HG02840 (cell line): ENCODE measurements at regions not wholly inside any gene's neighbourhood (a gene's known extent, or its start where the extent isn't known, plus 50 kb on each side); places are given as distances from the start of the nearest gene placed in this dataset.

Experiments
- ATAC-seq: cut with Tn5 transposase; IDR thresholded peaks from one replicate; pipeline ENCODE4 v1.9.1; 2021; ENCODE audit warnings: mild to moderate bottlenecking, moderate library complexity, moderate number of reproducible peaks; ENCODE audit not compliant: unreplicated experiment, low FRiP score

DNA sequence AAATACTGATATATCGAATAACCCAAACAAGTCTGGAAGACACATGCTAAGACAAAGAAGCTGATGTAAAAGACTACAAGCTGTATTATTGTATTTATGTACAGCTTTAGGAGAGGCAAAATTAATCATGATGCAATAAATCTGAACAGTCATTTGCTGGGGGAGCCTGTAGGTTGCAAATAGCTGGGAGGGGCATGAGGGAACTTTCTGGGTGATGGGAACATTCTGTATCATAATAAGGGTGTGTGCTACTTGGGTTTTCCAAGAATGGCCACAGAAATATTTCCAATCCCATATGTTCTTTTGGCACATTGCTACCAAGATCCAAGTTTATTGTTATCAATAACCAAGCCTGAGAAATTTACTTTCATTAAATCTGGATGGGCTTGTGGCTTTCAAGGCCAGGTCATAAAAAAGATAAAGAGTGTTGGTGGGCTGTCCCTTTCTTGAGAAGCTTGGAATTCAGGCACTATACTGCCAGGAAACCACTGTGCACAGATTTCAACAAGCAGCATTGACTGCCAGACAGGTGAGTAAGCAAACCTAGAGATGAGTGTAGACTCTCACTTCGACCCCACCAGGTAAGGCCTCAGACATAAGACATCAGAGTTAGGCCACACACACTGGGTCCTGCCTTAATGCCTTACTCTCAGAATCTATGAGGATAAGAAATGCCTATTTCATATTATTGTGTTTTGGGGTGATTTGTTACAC is 629.7 kb upstream of the FZD8 start:
- no peak for ATAC-seq

DNA sequence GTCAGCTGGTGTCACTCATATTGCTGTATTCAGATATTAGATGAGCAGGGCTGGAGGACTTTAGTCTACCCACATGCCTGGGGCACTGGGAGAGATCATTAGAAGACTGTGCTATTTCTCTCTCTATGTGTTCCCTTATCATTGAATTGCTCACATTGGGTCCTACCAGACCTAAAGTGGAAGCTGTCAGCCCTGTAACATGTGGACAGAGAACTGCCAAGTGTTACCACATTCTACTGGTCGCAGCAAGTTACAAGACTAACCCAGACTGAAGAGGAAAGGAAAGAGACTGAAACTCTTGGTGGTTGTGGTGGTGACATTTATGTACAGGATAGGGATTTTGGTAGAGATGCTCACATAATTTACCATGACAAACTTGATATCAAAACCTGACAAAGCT is 627.1 kb upstream of the FZD8 start:
- ATAC-seq, result no peak

DNA sequence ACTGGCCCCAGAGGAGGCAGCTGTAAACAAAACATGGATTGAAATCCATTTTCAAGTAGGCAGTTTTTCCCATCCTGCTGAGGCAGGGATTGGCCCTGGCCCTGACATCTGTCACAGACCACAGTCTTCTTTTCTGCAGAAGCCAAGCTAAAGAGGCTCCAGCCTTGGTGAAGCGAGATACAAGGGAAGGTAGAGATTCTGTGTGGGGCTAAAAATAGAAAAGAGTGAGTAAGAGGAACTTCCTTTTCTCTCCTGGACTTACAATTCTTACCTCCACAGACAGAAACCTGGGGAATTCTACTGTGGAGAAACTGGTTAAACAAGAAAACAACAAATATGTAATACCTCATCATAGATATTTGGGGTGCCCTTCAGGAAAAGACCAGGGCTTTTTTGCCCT is 624.8 kb upstream of the FZD8 start:
- no peak for ATAC-seq

DNA sequence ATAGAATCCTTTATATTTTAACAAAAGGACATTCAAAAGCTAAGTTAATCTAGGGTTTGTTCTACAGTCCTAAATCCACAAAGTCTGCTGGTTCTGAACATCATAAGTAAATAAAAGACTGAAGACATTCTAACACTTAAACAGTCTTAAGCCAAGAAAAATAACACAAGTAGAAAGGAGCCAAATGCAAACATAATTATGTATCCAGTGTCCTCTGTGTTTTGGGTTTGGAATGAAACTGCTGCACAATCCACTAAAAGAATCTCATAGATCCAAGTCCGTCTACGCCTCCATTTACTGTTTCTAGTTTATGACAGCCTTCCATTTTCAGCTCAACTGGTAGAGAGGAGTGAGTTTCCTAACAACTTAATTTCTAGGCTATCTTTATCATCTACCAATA is 623.6 kb upstream of the FZD8 start:
- no peak for ATAC-seq

DNA sequence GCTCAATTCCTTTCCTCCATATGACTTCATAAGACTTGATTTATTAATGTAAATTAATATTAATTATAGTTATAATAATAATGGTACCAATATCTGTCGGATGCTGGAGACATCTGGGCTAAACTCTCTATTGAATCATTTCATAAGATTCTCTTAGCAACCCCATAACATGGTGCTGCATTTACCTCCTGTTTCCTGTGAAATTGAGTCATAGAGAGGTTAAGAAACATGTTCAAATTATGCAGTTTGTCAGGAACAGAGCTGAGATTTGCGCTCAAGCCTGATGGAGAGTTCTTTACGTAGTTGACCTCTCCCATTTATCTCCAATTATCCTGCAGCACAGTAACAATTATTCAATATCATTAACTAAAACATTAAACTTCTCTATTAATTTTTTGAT is 621.8 kb upstream of the FZD8 start:
- ATAC-seq, result no peak

DNA sequence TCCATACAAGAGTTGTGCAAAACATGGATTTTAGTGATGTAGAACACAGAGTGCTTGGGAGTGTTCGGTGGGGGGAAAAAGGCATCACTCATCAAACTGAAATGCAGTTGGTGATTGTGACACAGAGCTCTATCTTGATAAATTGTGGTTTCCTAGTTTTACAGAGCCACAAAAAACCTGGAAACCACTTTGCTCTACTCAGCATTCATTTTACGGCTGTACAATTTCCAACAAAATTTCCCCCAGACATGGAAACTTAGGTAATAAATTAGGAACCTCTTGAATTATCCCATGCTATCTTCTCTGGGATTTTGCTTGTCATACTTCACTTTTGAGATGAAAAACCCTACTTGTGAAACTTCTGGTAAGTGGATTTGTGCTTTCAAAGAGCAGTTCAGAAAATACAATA is 614.9 kb upstream of the FZD8 start:
- ATAC-seq, result no peak

DNA sequence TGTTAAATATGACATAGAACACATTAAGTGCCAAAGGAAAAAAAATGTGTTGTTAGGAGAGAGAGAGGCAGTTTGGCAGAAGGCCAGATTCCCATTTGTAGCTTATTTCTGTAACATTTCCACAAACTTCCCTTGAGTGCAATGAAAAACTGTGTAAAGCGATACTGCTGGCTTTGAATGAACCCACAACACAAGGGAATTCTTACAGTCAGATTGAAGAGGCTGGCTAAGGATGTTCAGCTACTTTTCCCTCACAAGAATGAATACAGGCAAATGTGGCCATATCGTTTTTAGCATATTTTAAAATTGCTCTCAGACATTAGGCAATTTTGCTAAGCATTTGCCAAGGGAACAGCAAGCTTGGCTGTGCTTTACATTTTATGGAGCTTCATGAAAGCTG is 614.1 kb upstream of the FZD8 start:
- no peak for ATAC-seq

DNA sequence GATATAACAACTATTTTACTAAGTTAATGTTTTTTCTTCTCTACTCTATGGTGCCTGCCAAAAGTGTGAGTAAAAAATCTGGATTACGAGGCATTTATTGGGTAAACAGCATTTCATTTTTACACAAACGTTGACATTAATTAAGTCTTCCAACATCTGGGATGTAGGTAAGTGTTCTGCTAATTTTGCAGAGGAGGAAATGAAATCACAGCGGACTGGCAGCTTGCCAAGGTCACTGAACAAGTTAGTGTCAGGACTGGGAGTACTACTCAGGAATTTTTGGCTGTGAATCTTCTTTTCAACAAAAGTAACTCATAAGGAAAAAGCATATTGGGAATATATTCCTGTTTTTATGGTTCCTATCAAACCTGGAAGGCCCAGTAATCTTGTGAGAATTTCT is 612.1 kb upstream of the FZD8 start:
- ATAC-seq, result no peak

DNA sequence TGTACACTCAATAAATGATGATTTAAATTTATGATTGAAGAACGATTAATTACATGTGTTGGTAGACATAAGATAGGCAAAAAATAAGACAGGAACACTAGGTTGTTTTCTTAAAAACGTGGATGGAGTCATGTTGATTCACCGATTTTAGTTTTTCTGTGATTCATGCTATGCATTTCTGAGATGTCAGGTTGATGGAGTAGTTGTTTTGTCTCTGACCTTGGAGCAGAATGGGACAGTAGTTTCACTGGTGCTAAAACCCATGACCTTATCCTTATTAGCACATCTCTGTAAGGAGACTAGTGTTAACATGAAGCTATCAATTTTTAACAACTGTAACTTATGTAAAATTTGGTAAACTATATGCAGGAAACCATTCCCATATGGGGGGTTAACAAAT is 611.6 kb upstream of the FZD8 start:
- ATAC-seq, result no peak

DNA sequence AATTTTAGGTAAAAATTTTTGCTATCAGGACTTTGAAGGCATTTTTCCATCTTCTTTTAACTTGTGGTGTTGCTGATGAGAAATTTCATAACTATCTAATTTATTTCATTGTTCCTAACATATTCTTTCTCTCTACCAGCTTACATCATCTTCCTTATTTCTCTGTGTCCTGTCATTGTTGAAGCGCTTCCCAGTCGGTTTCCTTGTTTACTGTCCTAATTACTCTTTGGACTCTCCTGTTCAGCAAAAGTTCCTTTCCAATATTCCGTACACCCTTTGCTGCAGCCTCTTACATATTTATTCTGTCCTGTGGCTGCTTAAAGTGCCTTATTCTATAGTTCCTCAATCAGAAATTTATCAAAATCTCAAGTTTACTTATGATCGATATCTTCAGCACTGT is 609.0 kb upstream of the FZD8 start:
- no peak for ATAC-seq

DNA sequence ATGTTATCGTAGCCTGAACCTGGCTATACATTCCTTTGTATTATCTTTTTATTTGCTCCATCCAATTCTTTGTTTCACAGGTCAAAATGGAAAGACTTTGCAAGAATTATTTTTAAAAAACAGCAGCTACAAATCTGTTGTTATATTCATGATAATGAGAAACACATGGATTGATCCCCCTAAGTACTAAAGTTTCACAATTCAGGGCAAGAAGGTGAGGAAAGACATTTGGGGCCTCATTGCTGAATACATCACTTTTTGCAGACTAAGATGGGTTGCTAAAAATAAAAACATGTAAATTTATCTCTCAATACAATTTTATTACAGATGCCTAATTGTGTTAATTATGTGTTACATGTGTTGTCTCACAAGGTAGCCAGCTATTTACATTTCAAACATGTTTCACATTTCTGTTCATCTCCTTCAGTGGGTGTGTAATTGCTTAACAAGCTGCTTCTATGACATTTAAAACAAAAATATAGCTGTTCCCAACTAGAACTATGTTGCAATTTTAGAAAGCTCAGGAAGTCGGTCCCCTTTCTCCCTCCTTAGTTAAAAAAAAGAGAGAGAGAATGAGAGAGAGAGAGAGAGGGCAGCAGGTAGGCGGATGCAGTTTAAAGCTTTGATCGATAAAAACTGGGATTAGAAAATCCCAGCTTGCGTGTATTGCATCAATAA is 606.3 kb upstream of the FZD8 start:
- no peak for ATAC-seq

DNA sequence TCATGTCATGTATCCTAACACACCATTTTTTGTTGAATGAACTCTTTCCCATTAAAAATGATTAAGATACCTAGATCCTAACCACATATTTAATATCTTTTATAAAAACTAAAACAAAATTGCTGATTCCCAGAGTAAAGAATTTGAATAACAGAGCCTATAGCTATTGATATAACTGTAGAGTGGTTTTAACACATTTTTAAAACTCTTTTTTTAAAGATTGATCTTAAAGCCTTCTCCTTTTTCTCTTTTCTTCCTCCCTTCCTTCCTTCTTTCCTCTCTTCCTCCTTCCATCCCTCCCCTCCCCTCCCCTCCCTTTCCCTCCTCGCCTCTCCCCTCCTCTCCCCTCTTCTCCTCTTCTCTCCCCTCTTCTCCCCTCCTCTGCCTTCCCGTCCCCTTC is 605.4 kb upstream of the FZD8 start:
- ATAC-seq, result no peak

DNA sequence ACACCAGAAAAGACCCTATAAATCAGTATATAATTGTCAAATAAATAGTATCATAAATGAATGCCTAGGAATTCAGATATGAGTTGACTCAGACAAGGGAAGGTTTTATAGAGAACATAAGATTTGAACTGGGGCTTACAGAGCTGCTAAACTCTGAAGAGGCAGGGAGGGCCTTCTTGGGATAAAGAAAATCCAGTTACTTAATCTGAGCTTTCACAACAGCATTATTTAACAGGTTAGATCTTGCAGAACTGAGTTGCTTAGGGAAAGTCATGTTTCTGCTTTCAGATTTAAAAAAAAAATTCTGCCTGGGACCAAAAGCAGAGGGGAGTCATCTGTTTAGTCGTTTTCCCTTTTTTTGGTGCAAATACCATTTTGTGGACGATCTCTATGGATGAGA is 594.8 kb upstream of the FZD8 start:
- no peak for ATAC-seq

DNA sequence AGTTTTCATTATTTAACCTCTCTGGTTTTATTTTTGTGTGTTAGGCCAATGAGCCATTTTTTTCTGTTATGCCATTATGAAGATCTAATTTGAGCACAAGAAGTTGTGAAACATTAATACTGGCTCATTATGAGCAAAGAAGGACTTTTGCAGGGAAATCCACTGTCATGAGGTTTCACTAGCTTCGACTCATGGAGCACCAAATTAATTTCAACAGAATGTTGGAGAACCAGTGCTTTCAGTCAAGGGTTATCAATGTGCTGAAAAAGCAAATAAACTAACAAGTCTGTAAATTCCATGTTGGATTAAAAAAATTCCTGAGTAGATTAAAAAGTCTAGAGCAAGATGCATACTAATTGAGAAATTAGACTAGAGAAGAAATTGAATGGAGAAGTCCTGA is 594.2 kb upstream of the FZD8 start:
- ATAC-seq, result no peak

DNA sequence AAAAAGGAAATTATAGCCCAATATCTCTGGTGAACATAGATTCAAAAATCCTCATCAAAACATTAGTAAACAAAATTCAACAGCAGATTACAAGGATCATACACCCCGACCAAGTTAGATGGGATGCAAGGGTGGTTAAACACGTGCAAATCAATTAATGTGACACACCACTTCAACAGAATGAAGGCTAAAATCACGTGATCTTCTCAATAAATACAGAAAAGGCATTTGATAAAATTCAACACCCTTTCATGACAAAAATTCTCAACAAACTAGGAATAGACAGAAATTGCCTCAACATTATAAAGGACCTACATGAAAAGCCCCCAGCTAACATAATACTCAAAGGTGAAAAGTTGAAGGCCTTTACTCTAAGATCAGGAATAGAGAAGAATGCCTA is 590.8 kb upstream of the FZD8 start:
- no peak for ATAC-seq

DNA sequence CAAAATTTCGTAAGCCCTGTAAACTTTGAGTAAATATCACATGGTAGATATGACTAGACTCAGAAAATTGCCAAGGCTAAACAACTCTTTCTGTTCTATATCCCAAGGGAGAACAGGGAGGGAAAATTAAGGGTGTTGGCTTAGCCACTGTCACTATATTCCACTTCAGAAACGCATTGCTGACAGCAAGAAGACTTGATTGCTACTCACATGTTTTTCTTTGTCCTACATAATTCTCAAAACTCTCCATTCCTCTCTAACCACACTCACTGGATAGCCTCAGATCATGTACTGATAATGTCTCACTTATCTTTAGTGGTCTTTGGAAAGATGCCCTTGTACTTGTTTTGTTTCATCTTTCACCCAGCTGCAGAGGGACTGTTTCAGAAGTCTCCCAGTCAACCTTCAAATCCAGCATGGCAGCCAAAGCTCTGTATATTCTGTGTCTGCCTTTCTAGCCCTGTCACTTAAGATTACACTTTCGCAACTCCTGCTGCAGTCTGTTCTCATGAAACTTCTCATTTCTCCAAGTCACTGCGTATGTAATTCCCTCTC is 582.4 kb upstream of the FZD8 start:
- no peak for ATAC-seq

DNA sequence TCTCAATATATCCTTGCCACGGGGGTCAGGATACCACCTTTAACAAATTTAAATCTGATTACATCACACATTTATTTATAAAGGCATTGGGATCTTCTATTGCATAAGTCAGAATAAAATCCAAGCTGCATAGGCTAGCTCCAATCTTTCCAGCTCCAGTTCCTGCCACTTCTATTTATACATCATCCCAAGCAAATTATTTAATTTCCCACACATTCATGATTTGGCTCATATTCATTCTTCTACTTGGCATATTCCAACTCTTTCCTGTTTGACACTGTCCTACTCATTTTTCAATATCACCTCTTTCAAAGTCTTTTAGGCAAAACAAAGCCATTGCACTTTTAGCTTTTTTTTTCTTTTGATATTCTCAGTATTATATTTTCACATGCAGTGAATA is 579.0 kb upstream of the FZD8 start:
- ATAC-seq, result no peak

DNA sequence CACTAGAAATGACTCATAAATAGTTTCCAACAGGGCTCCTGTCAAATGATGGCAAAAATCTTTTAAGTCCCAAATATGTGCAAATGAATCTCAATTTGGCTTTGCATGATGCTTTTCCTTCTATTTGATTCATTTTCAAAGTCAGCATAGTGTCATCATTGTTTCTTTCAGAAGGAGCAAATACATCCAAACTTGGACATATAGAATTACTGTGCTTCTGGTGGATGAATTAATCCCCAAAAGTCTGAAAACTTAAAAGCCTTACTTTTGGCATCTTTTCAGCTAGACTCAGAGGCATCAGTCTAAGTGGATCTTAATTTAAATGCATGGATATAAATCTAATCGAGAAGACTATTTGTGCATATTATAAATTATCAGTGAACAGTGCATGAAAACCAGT is 578.1 kb upstream of the FZD8 start:
- no peak for ATAC-seq

DNA sequence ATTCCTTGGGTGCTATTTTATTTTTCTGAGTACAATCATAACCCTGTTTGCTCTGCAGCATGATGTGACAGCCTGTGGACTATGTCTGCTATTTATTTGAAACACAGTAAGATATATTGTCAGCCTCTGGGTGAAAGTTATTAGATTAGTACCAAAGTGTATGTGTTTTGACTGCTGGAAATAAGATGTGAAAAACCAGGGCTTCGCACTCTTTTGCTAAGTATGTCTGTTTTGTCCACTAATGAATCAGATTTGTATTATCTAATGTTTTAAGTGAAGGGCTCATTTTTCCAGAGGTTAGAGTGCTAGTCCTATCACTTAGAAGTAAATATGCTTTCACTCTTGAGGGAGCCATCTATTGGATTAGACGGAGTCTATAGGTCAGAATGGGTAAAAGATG is 569.8 kb upstream of the FZD8 start:
- ATAC-seq, result no peak

DNA sequence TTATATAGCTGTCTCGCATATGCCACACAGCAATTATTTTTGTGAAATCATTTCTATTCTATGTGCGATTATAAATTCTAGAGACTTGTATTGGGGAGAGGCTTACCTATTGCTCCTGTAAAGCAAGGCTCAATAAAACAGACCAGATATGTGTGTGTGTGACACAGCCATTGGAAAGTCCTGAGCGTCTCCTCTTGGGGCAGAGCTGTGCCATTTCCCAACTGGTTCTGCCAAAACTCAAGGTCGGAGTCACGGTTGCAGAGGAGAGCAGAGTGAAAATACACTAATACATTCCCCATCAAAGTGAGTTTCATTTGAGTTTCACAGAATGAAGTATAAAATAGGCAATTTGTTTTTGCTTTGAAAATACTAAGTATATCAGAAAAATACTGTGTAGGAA is 567.4 kb upstream of the FZD8 start:
- ATAC-seq, result no peak

DNA sequence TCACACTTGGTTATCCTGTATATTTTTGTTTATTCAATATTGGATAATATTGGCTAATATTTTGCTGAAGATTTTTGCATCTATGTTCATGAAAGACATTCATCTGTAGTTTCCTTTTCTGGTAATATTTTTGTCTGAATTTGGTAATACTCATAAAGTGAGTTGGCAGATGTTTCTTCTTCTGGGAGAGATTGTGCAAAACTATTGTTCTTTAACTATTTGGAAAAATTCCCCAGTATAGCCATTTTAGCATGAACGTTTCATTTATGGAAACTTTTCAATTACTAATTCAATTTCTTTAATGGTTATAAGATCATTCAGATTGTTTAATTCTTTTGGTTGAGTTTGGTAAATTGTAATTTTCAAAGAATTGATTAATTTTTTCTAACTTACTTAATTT is 560.8 kb upstream of the FZD8 start:
- ATAC-seq, result no peak

DNA sequence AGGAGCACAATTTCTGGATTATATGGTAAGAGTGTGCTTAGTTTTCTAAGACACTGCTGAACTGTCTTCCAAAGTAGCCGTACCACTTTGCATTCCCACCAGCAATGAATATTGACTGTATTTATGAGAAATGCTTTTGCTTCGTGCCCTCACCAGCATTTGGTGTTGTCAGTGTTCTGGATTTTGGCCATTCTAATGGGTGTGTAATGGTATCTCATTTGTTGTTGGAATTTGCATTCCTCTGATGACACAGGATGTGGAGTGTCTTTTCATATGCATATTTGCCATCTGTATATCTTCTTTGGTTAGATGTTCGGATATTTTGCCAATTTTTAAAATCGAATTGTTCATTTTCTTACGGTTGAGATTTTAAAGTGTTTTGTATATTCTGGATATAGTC is 558.5 kb upstream of the FZD8 start:
- no peak for ATAC-seq
